GM23338 (cell line): ENCODE measurements at regions not wholly inside any gene's neighbourhood (a gene's known extent, or its start where the extent isn't known, plus 50 kb on each side); places are given as distances from the start of the nearest gene placed in this dataset.

ENCODE experiments used
- ATAC-seq: fragments of 200-7000 bp; cut with Tn5 transposase; 3 replicates; pipeline ENCODE4 v1.9.1; 2020
- DNase-seq: peaks from one replicate; pipeline ENCODE4 v3.0.0-alpha.2; 2015; ENCODE audit warnings: low spot score
- H2AFZ ChIP-seq: fragments of 200-600 bp; sonication (generic); 2 replicates; pipeline ENCODE4 v1.8.0; 2016; ENCODE audit warnings: antibody characterized with exemption, mild to moderate bottlenecking, moderate library complexity
- H3F3A ChIP-seq: fragments of 200-600 bp; sonication (generic); replicated peaks from 2 replicates; pipeline ENCODE4 v1.8.0; 2017; ENCODE audit warnings: antibody characterized with exemption, mixed run types, low read depth
- H3K27ac ChIP-seq: fragments of 200-600 bp; sonication (generic); 2 replicates; pipeline ENCODE4 v1.6.1; 2016; ENCODE audit warnings: low read depth
- H3K27me3 ChIP-seq: fragments of 200-600 bp; sonication (generic); 2 replicates; pipeline ENCODE4 v1.8.0; 2016; ENCODE audit warnings: mild to moderate bottlenecking, mixed run types, moderate library complexity; ENCODE audit not compliant: insufficient read depth
- H3K36me3 ChIP-seq: fragments of 200-600 bp; sonication (generic); 2 replicates; pipeline ENCODE4 v1.8.0; 2016; ENCODE audit warnings: mild to moderate bottlenecking; ENCODE audit not compliant: insufficient read depth
- H3K4me1 ChIP-seq: fragments of 200-600 bp; sonication (generic); 2 replicates; pipeline ENCODE4 v1.8.0; 2016; ENCODE audit warnings: mild to moderate bottlenecking, moderate library complexity; ENCODE audit not compliant: insufficient read depth
- H3K4me2 ChIP-seq: fragments of 200-600 bp; sonication (generic); 2 replicates; pipeline ENCODE4 v1.7.1; 2017; ENCODE audit warnings: mixed run types
- H3K4me3 ChIP-seq: fragments of 200-600 bp; sonication (generic); 2 replicates; pipeline ENCODE4 v1.6.1; 2016; ENCODE audit warnings: mixed run types
- H3K79me2 ChIP-seq: fragments of 200-600 bp; sonication (generic); replicated peaks from 2 replicates; pipeline ENCODE4 v1.8.0; 2017; ENCODE audit warnings: mild to moderate bottlenecking; ENCODE audit not compliant: insufficient read depth
- H3K9me2 ChIP-seq: fragments of 200-600 bp; sonication (generic); 2 replicates; pipeline ENCODE4 v1.8.0; 2017; ENCODE audit not compliant: insufficient read depth
- H4K20me1 ChIP-seq: fragments of 200-600 bp; sonication (generic); replicated peaks from 2 replicates; pipeline ENCODE4 v1.8.0; 2017; ENCODE audit warnings: mild to moderate bottlenecking; ENCODE audit not compliant: insufficient read depth
- H3K27ac Mint-ChIP-seq: 2 replicates; pipeline ENCODE4 v1.8.0; 2020; ENCODE audit warnings: inconsistent platforms, mild to moderate bottlenecking, moderate library complexity, mixed read lengths
- H3K27me3 Mint-ChIP-seq: 3 replicates; pipeline ENCODE4 v1.8.0; 2022; ENCODE audit warnings: low read depth, mild to moderate bottlenecking, moderate library complexity, mixed read lengths, inconsistent platforms; ENCODE audit not compliant: insufficient read depth, poor library complexity
- H3K36me3 Mint-ChIP-seq: 3 replicates; pipeline ENCODE4 v1.8.0; 2021; ENCODE audit warnings: low read depth, mild to moderate bottlenecking, inconsistent platforms, moderate library complexity, mixed read lengths
- H3K4me1 Mint-ChIP-seq: 3 replicates; pipeline ENCODE4 v1.8.0; 2020; ENCODE audit warnings: mild to moderate bottlenecking, inconsistent platforms, mixed read lengths
- H3K4me3 Mint-ChIP-seq: 3 replicates; pipeline ENCODE4 v1.8.0; 2021; ENCODE audit warnings: moderate library complexity, mild to moderate bottlenecking, inconsistent platforms, mixed read lengths
- H3K9me3 Mint-ChIP-seq: 3 replicates; pipeline ENCODE4 v1.8.0; 2020; ENCODE audit warnings: moderate library complexity, mild to moderate bottlenecking, inconsistent platforms, mixed read lengths
- EZH2 ChIP-seq: fragments of 200-600 bp; sonication (generic); IDR thresholded peaks from one replicate; pipeline ENCODE4 v1.8.0; 2017; ENCODE audit warnings: antibody characterized with exemption, mild to moderate bottlenecking, low read depth; ENCODE audit not compliant: unreplicated experiment
- EZH2phosphoT487 ChIP-seq: fragments of 200-600 bp; sonication (generic); IDR thresholded peaks from one replicate; pipeline ENCODE4 v1.8.1; 2018; ENCODE audit warnings: antibody characterized with exemption; ENCODE audit not compliant: unreplicated experiment
- POLR2AphosphoS5 ChIP-seq: IDR thresholded peaks from 2 replicates; pipeline ENCODE4 v1.6.1; 2016; ENCODE audit warnings: antibody characterized with exemption, low read depth
- STAT1 ChIP-seq: IDR thresholded peaks from one replicate; pipeline ENCODE4 v1.6.1; 2016; ENCODE audit warnings: antibody characterized with exemption; ENCODE audit not compliant: unreplicated experiment
- ZNF114 ChIP-seq: fragments of 250-450 bp; sonication (Bioruptor Pico); IDR thresholded peaks from 2 replicates; pipeline ENCODE4 v1.5.0; 2020; ENCODE audit warnings: mild to moderate bottlenecking, moderate library complexity
- TF ChIP-seq, protein P1 (sequence below): fragments of 250-450 bp; sonication (Bioruptor Pico); IDR thresholded peaks from 2 replicates; pipeline ENCODE4 v1.5.0; 2020; ENCODE audit warnings: mild to moderate bottlenecking, moderate library complexity
- TF ChIP-seq, protein P2 (sequence below), 2 experiments: fragments of 200-600 bp in 1 of 2; sonication (generic) in 1 of 2; conservative IDR thresholded peaks; 2 replicates each; pipeline versions ENCODE4 v1.5.1 to v1.6.1; 2016 to 2017; ENCODE audit warnings: antibody characterized with exemption in 2 of 2, low read depth in 2 of 2, mild to moderate bottlenecking in 2 of 2, moderate library complexity in 1 of 2
- TF ChIP-seq, protein P3 (sequence below): IDR thresholded peaks from 2 replicates; pipeline ENCODE4 v1.6.1; 2016; ENCODE audit warnings: antibody characterized with exemption
- TF ChIP-seq, protein P4 (sequence below): IDR thresholded peaks from one replicate; pipeline ENCODE4 v1.6.1; 2018; ENCODE audit warnings: antibody characterized with exemption; ENCODE audit not compliant: unreplicated experiment

DNA sequence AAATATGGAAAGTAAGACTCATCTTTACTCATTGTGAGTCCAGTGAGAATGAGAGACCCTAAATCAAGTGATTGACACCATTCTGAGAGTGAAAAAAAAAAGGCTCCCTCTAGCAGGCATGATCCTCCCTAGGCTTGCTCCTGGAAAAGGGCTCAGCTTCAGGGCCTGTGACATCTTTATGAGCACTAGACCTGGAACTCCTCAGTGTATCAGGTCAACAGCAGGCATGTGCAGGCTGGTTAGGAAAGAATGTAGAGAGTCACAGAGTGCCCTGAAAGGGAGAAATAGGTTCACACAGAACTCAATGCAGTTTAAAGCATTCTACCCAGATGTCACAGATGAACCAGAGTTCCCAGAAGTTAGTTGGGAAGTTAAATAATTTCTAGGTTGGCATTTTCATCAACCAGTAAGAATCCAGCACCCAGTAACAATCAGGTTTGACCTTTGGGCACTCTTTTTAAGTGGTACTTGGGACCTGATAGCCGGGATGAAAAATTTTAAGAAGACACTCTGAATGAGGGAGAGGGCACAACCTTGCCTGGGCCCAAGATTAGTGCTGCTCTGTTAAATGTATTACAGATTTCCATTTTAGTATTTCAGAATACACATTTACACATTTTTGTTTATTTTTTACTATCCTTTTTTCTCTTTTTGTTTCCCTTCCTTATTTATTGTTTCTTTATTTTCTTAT is 828.8 kb downstream of the C12orf50 start (continued):
- TF ChIP-seq, protein P1, sequence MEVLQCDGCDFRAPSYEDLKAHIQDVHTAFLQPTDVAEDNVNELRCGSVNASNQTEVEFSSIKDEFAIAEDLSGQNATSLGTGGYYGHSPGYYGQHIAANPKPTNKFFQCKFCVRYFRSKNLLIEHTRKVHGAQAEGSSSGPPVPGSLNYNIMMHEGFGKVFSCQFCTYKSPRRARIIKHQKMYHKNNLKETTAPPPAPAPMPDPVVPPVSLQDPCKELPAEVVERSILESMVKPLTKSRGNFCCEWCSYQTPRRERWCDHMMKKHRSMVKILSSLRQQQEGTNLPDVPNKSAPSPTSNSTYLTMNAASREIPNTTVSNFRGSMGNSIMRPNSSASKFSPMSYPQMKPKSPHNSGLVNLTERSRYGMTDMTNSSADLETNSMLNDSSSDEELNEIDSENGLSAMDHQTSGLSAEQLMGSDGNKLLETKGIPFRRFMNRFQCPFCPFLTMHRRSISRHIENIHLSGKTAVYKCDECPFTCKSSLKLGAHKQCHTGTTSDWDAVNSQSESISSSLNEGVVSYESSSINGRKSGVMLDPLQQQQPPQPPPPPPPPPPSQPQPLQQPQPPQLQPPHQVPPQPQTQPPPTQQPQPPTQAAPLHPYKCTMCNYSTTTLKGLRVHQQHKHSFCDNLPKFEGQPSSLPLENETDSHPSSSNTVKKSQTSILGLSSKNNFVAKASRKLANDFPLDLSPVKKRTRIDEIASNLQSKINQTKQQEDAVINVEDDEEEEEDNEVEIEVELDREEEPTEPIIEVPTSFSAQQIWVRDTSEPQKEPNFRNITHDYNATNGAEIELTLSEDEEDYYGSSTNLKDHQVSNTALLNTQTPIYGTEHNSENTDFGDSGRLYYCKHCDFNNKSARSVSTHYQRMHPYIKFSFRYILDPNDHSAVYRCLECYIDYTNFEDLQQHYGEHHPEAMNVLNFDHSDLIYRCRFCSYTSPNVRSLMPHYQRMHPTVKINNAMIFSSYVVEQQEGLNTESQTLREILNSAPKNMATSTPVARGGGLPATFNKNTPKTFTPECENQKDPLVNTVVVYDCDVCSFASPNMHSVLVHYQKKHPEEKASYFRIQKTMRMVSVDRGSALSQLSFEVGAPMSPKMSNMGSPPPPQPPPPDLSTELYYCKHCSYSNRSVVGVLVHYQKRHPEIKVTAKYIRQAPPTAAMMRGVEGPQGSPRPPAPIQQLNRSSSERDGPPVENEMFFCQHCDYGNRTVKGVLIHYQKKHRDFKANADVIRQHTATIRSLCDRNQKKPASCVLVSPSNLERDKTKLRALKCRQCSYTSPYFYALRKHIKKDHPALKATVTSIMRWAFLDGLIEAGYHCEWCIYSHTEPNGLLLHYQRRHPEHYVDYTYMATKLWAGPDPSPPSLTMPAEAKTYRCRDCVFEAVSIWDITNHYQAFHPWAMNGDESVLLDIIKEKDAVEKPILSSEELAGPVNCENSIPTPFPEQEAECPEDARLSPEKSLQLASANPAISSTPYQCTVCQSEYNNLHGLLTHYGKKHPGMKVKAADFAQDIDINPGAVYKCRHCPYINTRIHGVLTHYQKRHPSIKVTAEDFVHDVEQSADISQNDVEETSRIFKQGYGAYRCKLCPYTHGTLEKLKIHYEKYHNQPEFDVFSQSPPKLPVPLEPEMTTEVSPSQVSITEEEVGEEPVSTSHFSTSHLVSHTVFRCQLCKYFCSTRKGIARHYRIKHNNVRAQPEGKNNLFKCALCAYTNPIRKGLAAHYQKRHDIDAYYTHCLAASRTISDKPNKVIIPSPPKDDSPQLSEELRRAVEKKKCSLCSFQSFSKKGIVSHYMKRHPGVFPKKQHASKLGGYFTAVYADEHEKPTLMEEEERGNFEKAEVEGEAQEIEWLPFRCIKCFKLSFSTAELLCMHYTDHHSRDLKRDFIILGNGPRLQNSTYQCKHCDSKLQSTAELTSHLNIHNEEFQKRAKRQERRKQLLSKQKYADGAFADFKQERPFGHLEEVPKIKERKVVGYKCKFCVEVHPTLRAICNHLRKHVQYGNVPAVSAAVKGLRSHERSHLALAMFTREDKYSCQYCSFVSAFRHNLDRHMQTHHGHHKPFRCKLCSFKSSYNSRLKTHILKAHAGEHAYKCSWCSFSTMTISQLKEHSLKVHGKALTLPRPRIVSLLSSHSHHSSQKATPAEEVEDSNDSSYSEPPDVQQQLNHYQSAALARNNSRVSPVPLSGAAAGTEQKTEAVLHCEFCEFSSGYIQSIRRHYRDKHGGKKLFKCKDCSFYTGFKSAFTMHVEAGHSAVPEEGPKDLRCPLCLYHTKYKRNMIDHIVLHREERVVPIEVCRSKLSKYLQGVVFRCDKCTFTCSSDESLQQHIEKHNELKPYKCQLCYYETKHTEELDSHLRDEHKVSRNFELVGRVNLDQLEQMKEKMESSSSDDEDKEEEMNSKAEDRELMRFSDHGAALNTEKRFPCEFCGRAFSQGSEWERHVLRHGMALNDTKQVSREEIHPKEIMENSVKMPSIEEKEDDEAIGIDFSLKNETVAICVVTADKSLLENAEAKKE (CRISPR knock-in tag): no peak
- no peak for TF ChIP-seq POLR2AphosphoS5

DNA sequence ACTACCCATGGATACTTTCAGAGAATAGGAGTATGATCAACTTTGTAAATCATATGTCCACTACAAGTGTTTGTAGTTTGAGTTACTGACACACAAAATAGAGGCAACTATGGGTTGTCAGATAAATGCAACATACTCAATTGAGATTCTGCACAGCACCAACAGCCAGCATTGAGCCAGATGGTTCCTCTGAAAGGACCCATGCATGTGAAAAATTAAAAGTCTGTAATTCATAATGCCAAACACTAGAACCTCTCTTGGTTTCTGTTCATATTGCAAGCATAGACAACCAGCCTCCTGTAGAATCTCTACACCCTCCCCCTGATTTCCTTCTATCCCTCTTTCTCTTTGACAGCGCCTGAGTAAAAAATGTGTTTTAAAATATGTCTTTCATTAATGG is 831.0 kb downstream of the C12orf50 start:
- no peak overlapping the region for H2AFZ ChIP-seq
- H3K36me3 Mint-ChIP-seq: no peaks in the 10 kb centered on the region
- H3K9me2 ChIP-seq: no peaks in the 10 kb centered on the region
- H3K27ac ChIP-seq: no peak overlapping the region
- no peaks in the 10 kb centered on the region for H3K4me1 ChIP-seq
- ATAC-seq (no peak), DNase-seq (no peak)
- H3K27me3 Mint-ChIP-seq: no peaks in the 10 kb centered on the region
- no peaks in the 10 kb centered on the region for H3K4me1 Mint-ChIP-seq
- 0 out of 3 replicates have a peak, but pooled peaks cover 3% of the 10 kb centered on the region for H3K9me3 Mint-ChIP-seq
- no peaks in the 10 kb centered on the region for H3K36me3 ChIP-seq
- H3K79me2 ChIP-seq: no peaks in the 10 kb centered on the region
- no peaks in the 10 kb centered on the region for H4K20me1 ChIP-seq
- H3K27ac Mint-ChIP-seq: no peak overlapping the region
- no peak overlapping the region for H3K4me3 Mint-ChIP-seq
- no peaks in the 10 kb centered on the region for H3K27me3 ChIP-seq
- no peak overlapping the region for H3K4me3 ChIP-seq
- no peaks in the 10 kb centered on the region for H3F3A ChIP-seq
- H3K4me2 ChIP-seq: no peak overlapping the region
- TF ChIP-seq, protein P2, sequence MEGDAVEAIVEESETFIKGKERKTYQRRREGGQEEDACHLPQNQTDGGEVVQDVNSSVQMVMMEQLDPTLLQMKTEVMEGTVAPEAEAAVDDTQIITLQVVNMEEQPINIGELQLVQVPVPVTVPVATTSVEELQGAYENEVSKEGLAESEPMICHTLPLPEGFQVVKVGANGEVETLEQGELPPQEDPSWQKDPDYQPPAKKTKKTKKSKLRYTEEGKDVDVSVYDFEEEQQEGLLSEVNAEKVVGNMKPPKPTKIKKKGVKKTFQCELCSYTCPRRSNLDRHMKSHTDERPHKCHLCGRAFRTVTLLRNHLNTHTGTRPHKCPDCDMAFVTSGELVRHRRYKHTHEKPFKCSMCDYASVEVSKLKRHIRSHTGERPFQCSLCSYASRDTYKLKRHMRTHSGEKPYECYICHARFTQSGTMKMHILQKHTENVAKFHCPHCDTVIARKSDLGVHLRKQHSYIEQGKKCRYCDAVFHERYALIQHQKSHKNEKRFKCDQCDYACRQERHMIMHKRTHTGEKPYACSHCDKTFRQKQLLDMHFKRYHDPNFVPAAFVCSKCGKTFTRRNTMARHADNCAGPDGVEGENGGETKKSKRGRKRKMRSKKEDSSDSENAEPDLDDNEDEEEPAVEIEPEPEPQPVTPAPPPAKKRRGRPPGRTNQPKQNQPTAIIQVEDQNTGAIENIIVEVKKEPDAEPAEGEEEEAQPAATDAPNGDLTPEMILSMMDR (conservative IDR thresholded peaks at IDR 0.05; ENCODE audit: low read depth in 2 of 2): no peak
- TF ChIP-seq, protein P3, sequence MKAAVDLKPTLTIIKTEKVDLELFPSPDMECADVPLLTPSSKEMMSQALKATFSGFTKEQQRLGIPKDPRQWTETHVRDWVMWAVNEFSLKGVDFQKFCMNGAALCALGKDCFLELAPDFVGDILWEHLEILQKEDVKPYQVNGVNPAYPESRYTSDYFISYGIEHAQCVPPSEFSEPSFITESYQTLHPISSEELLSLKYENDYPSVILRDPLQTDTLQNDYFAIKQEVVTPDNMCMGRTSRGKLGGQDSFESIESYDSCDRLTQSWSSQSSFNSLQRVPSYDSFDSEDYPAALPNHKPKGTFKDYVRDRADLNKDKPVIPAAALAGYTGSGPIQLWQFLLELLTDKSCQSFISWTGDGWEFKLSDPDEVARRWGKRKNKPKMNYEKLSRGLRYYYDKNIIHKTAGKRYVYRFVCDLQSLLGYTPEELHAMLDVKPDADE: no peak
- TF ChIP-seq STAT1 (no peak), EZH2phosphoT487 (no peak), POLR2AphosphoS5 (no peak), EZH2 (no peak), ZNF114 (CRISPR knock-in tag) (no peak)
- TF ChIP-seq, protein P4, sequence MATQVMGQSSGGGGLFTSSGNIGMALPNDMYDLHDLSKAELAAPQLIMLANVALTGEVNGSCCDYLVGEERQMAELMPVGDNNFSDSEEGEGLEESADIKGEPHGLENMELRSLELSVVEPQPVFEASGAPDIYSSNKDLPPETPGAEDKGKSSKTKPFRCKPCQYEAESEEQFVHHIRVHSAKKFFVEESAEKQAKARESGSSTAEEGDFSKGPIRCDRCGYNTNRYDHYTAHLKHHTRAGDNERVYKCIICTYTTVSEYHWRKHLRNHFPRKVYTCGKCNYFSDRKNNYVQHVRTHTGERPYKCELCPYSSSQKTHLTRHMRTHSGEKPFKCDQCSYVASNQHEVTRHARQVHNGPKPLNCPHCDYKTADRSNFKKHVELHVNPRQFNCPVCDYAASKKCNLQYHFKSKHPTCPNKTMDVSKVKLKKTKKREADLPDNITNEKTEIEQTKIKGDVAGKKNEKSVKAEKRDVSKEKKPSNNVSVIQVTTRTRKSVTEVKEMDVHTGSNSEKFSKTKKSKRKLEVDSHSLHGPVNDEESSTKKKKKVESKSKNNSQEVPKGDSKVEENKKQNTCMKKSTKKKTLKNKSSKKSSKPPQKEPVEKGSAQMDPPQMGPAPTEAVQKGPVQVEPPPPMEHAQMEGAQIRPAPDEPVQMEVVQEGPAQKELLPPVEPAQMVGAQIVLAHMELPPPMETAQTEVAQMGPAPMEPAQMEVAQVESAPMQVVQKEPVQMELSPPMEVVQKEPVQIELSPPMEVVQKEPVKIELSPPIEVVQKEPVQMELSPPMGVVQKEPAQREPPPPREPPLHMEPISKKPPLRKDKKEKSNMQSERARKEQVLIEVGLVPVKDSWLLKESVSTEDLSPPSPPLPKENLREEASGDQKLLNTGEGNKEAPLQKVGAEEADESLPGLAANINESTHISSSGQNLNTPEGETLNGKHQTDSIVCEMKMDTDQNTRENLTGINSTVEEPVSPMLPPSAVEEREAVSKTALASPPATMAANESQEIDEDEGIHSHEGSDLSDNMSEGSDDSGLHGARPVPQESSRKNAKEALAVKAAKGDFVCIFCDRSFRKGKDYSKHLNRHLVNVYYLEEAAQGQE: no peak
